Activated CD8-positive, alpha-beta T cell treated with anti-CD3 and anti-CD28 coated beads, Interleukin-2, amount 10 ng/mL, durations not matched to agents 7 days and 5 days (primary cell): ENCODE measurements at regions not wholly inside any gene's neighbourhood (a gene's known extent, or its start where the extent isn't known, plus 50 kb on each side); places are given as distances from the start of the nearest gene placed in this dataset.

ENCODE experiments used
- ATAC-seq: fragments of 150-1000 bp; cut with Tn5 transposase; one replicate; pipeline ENCODE4 v1.10.0; 2021; ENCODE audit warnings: moderate library complexity
- CTCF ChIA-PET: fragments of 350-600 bp; sonication (Branson Sonifier 250); formaldehyde crosslinking; loops from one replicate; lab custom pipeline; 2021; ENCODE audit warnings: antibody characterized with exemption; lab: Charles Lee
- POLR2A ChIA-PET: fragments of 350-600 bp; sonication (Branson Sonifier 250); formaldehyde crosslinking; loops from one replicate; lab custom pipeline; 2021; ENCODE audit warnings: antibody characterized with exemption; lab: Charles Lee
- DNase-seq: peaks from one replicate; pipeline ENCODE4 v3.0.0-alpha.2; 2020
- H3K27ac Mint-ChIP-seq: one replicate; pipeline ENCODE4 v1.8.0; 2021; ENCODE audit warnings: mild to moderate bottlenecking, mixed read lengths
- H3K27me3 Mint-ChIP-seq: one replicate; pipeline ENCODE4 v1.8.0; 2021; ENCODE audit warnings: low read depth, mixed read lengths
- H3K36me3 Mint-ChIP-seq: one replicate; pipeline ENCODE4 v1.8.0; 2021; ENCODE audit warnings: low read depth, mixed read lengths
- H3K4me1 Mint-ChIP-seq: one replicate; pipeline ENCODE4 v1.8.0; 2021; ENCODE audit warnings: low read depth, mixed read lengths
- H3K4me3 Mint-ChIP-seq: one replicate; pipeline ENCODE4 v1.8.0; 2021; ENCODE audit warnings: mild to moderate bottlenecking, mixed read lengths
- H3K9me3 Mint-ChIP-seq: one replicate; pipeline ENCODE4 v1.8.0; 2022; ENCODE audit warnings: mixed read lengths; ENCODE audit not compliant: insufficient read depth

DNA sequence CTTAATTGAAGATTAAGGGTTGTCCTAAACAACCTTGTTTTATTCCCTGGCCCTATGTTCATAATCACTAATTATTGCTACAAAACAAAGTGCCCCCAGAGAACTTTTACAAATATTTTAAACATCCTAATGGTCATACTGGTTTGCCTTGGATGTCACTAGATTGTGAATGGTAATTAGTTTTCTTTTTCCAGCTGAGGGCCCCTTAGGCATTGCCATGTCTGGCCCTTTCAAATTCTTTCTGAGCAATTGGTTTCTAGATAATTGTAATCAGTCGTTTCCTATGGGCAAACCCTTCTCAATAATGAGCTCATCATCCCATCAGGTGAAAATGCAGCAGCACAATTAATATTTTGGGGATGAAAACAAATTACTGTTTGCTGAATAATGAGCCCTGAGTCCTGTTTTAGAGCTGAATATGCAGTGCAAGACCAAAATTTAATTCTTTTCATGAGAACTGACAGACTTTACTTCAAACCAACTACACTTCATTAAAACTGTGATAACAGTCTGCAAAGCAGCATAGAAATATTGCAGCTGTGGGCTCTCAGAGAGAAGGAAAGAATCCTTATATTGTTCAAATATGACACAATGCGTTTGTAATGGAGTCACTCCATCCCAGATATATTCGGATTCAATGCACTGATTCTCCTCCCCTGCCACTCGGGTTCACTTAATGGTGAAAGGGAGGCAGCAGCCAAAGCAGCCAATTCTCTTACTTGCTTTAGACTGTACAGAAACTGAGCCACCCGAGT lies 67.7 kb upstream of the ARHGAP5 start:
- Mint-ChIP-seq H3K9me3 (no peaks in the 10 kb centered on the region), H3K27ac (no peak overlapping the region), H3K27me3 (no peaks in the 10 kb centered on the region), H3K36me3 (no peaks in the 10 kb centered on the region), H3K4me3 (no peak overlapping the region), H3K4me1 (no peaks in the 10 kb centered on the region)
- DNase-seq = no peak
- ATAC-seq = no peak
- ChIA-PET CTCF (no interaction called here), POLR2A (no interaction called here)

DNA sequence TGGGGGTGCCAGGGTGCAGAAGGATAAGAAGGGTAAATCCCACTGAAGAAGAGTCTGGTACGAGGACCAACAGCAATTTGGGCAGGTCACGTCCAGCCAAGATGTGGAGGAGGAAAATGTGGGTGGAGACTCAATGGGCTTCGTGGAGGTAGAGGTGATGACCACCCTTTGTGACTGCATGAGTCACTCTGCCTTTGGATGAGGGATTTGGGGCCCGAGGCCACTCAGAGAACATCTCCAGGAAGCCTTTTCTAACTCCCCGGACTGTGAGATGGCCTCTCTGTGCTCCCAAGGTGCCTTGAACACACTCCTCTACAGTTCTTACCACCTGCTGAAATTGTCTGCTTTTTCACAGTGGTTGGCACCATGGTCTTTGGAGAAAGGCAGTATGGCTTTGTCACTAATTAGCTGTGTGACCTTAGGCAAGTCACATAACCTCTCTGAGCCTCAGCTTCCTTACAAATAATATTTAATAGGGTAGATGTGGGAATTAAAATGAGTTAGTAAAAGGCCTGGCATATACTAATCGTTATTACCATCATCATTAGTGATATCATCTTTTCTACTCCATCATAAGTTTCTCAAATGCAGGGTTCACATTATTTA lies 67.0 kb upstream of the ARHGAP5 start:
- POLR2A ChIA-PET = no interaction called here
- Mint-ChIP-seq H3K27ac (no peak overlapping the region), H3K27me3 (no peaks in the 10 kb centered on the region), H3K4me3 (no peak overlapping the region), H3K9me3 (no peaks in the 10 kb centered on the region), H3K36me3 (no peaks in the 10 kb centered on the region), H3K4me1 (no peaks in the 10 kb centered on the region)
- no peak for ATAC-seq
- DNase-seq = no peak
- CTCF ChIA-PET = no interaction called here

DNA sequence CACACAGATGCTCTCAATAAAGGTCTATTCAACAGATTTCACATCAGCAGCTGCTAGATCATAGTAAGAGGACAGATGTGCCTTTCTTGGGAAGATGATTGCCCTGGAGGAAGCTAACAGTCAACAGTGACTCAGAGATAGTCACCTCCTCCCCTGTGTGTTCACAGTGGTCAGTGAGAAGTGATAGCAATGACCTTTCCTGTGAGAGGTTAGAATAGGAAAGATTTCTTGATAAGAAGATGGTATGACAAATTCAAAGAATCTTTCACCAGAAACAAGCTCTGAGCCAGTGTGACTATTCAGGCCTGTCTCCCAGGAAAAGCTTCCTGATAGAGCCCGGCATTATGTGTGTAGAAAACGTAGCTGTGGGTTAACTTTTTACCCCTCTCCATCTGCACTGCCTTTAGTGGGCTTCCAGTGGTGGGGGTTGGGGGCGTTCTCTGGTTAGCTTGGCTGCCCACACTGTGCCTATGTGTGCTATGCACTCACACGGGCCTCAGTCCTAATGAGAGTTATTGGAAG lies 66.4 kb upstream of the ARHGAP5 start:
- H3K27ac Mint-ChIP-seq = no peak overlapping the region
- CTCF ChIA-PET = no interaction called here
- no peak for ATAC-seq
- H3K36me3 Mint-ChIP-seq = no peaks in the 10 kb centered on the region
- no peak overlapping the region for H3K4me3 Mint-ChIP-seq
- H3K27me3 Mint-ChIP-seq = no peaks in the 10 kb centered on the region
- POLR2A ChIA-PET = interaction anchor here (0.6 kb wide), 1 partner anchor 395 kb away, joined by 4 read pairs; no protein-coding TSS in a partner anchor
- no peak for DNase-seq
- H3K9me3 Mint-ChIP-seq = no peaks in the 10 kb centered on the region
- H3K4me1 Mint-ChIP-seq = no peaks in the 10 kb centered on the region

DNA sequence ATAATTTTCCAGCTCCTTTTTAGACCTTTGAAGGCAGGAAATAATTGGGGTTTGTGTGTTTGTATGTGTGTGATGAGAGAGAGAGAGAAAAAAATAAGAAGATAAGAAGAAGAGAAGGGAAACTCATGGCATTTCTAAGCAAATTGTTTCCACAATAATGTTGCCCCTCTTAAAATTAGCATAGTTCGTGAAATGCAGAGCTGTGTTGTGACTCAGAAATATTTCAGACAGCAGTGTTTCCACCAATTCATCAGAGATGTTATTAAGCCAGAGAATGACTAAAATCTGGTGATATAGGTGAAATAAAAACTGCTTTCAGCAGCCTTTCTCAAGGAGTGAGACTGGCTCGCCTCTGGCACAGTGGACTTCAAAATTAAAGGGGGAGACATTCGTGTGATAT lies 65.9 kb upstream of the ARHGAP5 start:
- POLR2A ChIA-PET = interaction anchor here (0.6 kb wide), 1 partner anchor 395 kb away, joined by 4 read pairs; no protein-coding TSS in a partner anchor
- H3K27me3 Mint-ChIP-seq = no peaks in the 10 kb centered on the region
- DNase-seq = no peak
- H3K27ac Mint-ChIP-seq = no peak overlapping the region
- CTCF ChIA-PET = no interaction called here
- no peaks in the 10 kb centered on the region for H3K4me1 Mint-ChIP-seq
- H3K4me3 Mint-ChIP-seq = no peak overlapping the region
- ATAC-seq = no peak
- H3K9me3 Mint-ChIP-seq = no peaks in the 10 kb centered on the region
- H3K36me3 Mint-ChIP-seq = no peaks in the 10 kb centered on the region

DNA sequence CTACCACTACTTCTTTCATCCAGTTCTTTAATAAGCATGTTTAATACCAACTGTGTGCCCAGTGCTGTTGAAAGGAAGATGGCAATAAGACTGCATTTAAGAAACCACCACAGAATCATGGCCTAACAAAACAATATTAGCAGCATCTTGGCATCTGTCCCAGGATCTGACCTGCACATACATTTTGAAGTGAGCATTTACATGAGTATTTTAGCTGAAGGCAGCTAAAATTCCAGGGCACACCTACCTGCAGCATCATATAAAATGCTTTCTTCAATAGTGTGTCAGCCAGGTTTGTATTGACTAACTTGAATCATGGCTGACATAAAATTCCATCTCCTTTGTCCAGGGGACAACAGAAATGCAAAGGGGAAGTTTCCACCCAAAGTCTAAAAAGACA lies 65.0 kb upstream of the ARHGAP5 start:
- H3K36me3 Mint-ChIP-seq = no peaks in the 10 kb centered on the region

DNA sequence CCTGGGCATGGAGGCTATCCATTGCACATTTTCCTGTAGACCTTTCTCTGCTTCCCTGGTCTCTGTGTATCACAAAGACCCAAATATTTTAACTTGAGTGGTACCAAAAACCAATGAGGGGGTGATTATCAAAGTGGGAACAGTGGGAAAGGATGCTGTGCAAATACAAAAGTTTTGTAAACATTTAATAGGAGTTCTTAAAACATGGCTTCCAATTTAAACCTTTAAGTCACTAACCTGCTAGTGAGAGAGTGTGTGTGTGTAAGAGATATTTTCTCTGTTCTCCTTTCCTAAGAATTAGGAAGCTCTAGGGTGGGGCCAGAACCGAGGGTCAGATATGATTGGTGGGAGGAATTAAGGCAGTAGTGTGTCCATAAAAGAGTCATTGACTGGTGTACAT lies 64.5 kb upstream of the ARHGAP5 start:
- H3K9me3 Mint-ChIP-seq = no peaks in the 10 kb centered on the region
- H3K27ac Mint-ChIP-seq = no peak overlapping the region
- no peak overlapping the region for H3K4me3 Mint-ChIP-seq
- DNase-seq (no peak), ATAC-seq (no peak)
- ChIA-PET POLR2A (no interaction called here), CTCF (no interaction called here)
- no peaks in the 10 kb centered on the region for H3K36me3 Mint-ChIP-seq
- no peaks in the 10 kb centered on the region for H3K4me1 Mint-ChIP-seq
- no peaks in the 10 kb centered on the region for H3K27me3 Mint-ChIP-seq

More for the DNA sequence above, 65.0 kb upstream of the ARHGAP5 start:
- ChIA-PET CTCF (no interaction called here), POLR2A (no interaction called here)
- no peak for ATAC-seq
- no peaks in the 10 kb centered on the region for H3K9me3 Mint-ChIP-seq
- H3K4me1 Mint-ChIP-seq = no peaks in the 10 kb centered on the region
- no peak overlapping the region for H3K27ac Mint-ChIP-seq
- no peak overlapping the region for H3K4me3 Mint-ChIP-seq
- H3K27me3 Mint-ChIP-seq = no peaks in the 10 kb centered on the region
- no peak for DNase-seq

DNA sequence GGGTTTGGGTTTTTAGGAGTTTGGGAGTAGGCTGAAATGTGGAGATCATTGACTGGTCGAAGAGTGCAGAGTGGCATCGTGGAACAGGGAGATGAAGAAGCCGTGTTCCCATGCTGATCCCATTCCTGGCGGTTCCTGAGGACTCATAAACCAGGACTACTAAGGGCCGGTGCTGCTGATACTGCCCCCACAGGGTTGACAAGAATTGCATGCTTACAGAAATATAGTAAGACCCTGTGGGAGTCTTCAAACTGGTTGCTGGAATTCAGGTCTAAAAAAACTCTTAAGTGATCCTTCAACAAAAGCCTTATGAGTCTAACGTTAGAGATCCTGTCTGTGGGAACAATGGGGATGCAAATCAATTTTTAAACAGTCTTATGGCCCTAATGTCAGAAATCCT lies 64.0 kb upstream of the ARHGAP5 start:
- no peaks in the 10 kb centered on the region for H3K36me3 Mint-ChIP-seq
- H3K4me1 Mint-ChIP-seq = no peaks in the 10 kb centered on the region
- peaks cover 1% of the 10 kb centered on the region for H3K27me3 Mint-ChIP-seq
- POLR2A ChIA-PET = no interaction called here
- H3K9me3 Mint-ChIP-seq = no peaks in the 10 kb centered on the region
- DNase-seq (no peak), ATAC-seq (no peak)
- CTCF ChIA-PET = no interaction called here
- no peak overlapping the region for H3K27ac Mint-ChIP-seq
- H3K4me3 Mint-ChIP-seq = no peak overlapping the region

DNA sequence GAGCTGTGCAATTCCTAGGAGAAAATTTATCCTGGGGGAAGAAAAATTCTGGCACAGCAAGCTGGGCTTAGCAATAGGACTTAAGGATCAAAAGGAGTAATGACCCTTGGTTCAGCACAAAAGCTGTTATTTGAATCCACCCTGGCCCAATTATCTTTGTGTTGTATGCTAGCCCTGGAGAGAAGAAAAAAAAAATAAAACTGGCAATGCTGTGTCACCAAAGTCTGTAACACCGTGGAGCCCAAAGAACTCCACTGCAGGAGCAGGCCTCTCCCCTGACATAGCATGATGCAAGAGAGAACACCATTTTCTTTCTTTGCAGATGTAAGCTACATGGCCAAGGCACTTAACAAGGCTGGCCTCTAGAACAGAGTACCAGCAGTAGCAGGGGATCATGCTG lies 63.0 kb upstream of the ARHGAP5 start:
- H3K27ac Mint-ChIP-seq = no peak overlapping the region
- POLR2A ChIA-PET = no interaction called here

DNA sequence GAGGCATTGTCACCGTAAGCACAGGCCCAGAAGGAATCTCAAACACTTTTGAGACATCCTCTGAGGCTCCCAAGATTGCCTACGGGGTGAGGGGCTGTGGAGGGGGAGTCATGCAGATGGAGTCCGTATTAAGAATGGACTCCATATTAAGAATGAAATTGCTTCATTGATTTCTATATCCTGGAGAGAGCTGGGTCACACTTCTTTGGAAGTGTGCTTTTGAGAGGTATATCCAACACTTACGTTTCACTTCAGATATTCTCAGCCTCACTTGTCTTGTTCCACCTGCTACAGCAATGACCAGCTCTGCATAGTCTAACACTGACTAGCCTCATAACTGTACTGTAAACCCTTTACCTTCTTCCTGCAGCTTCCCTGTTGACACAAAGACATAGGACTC lies 62.6 kb upstream of the ARHGAP5 start:
- no peaks in the 10 kb centered on the region for H3K9me3 Mint-ChIP-seq
- CTCF ChIA-PET = no interaction called here
- ATAC-seq (no peak), DNase-seq (no peak)
- H3K4me1 Mint-ChIP-seq = no peaks in the 10 kb centered on the region
- H3K27ac Mint-ChIP-seq = no peak overlapping the region
- POLR2A ChIA-PET = no interaction called here
- H3K36me3 Mint-ChIP-seq = no peaks in the 10 kb centered on the region
- H3K4me3 Mint-ChIP-seq = no peak overlapping the region
- peaks cover 3% of the 10 kb centered on the region for H3K27me3 Mint-ChIP-seq

More for the DNA sequence above, 63.0 kb upstream of the ARHGAP5 start:
- peaks cover 3% of the 10 kb centered on the region for H3K27me3 Mint-ChIP-seq
- CTCF ChIA-PET = no interaction called here
- no peaks in the 10 kb centered on the region for H3K36me3 Mint-ChIP-seq
- DNase-seq (no peak), ATAC-seq (no peak)
- no peaks in the 10 kb centered on the region for H3K9me3 Mint-ChIP-seq
- no peak overlapping the region for H3K4me3 Mint-ChIP-seq
- no peaks in the 10 kb centered on the region for H3K4me1 Mint-ChIP-seq

DNA sequence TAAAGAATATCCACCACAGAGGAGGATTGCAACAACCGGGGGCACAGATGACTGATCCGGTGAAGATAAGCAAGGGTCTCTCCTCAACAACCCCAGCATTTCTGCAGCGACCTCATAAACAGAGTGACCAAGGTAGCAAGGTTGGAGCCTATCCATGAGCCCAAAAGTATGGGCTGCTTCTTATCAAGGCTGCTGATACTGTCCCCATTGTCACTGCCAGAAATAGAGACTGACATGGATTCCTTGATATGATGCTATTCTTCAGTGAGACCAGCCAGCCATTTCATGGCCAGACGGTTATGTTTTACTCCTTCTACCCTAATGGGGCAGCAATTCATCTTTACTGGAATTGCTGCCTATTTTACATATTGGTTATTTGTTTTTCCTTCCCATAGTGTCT lies 61.9 kb upstream of the ARHGAP5 start:
- Mint-ChIP-seq H3K36me3 (no peaks in the 10 kb centered on the region), H3K9me3 (no peaks in the 10 kb centered on the region), H3K27ac (no peak overlapping the region), H3K4me3 (no peak overlapping the region), H3K27me3 (peaks cover 3% of the 10 kb centered on the region), H3K4me1 (no peaks in the 10 kb centered on the region)
- no peak for ATAC-seq
- ChIA-PET POLR2A (no interaction called here), CTCF (no interaction called here)
- no peak for DNase-seq

DNA sequence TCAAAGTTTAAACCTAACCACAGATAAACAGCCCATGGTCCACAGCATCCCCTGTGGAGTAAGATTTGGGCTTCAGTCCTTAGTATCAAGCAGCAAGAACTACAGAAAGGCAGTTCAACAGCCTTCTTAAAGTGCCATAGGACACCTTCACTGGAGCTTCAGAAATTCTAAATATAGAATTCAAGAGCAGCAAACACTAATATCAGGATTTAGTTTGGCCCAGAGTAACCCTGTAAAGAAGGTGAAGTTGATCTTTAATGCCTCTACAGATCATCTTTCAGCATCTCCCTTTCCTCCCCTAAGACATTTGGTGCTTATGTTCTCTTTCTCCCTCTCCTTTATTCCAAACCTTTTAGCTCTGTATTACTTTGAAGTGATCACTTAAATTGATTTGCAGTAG lies 59.5 kb upstream of the ARHGAP5 start:
- Mint-ChIP-seq H3K4me3 (no peak overlapping the region), H3K36me3 (no peaks in the 10 kb centered on the region), H3K27me3 (peaks cover 3% of the 10 kb centered on the region), H3K27ac (no peak overlapping the region), H3K4me1 (no peaks in the 10 kb centered on the region), H3K9me3 (no peaks in the 10 kb centered on the region)
- ATAC-seq = no peak
- POLR2A ChIA-PET = no interaction called here
- CTCF ChIA-PET = interaction anchor here (2.2 kb wide), 1 partner anchor 237 kb away, joined by 5 read pairs; no protein-coding TSS in a partner anchor
- no peak for DNase-seq

DNA sequence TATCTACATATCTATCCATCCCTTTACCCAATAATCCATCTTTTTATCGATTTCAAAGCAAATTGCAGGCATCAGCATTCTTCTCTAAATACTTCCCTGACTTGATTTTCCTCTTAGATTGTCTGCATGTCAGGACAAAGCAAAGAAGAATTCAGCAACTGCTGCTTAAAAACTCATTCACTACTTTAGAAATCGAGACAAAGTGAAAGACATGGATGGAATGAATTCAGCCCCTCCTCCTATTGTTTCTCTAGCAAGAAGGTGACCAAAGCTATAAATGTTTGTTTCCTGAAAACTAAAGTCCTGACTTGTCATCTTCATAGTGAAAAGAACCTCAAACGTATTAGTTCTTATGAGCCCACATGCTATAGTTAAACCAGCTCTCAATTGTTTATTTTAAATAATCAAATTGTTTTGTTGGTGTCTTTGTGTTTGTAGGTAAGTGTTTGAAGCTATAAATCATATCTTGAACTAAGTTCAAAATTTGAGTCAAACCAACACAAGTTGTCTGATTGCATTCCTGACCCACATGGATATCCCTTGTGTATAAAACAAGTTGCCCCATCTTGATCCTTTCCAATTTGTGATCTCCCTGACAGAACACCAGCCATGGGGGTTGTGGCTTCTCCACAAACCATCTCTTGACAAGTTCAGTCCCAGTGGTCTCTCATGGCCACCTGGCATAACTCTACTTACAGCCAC lies 58.6 kb upstream of the ARHGAP5 start:
- DNase-seq (no peak), ATAC-seq (no peak)
- Mint-ChIP-seq H3K36me3 (no peaks in the 10 kb centered on the region), H3K9me3 (no peaks in the 10 kb centered on the region), H3K4me3 (no peak overlapping the region), H3K27ac (no peak overlapping the region), H3K4me1 (no peaks in the 10 kb centered on the region), H3K27me3 (peaks cover 3% of the 10 kb centered on the region)
- ChIA-PET POLR2A (no interaction called here), CTCF (interaction anchor here (2.2 kb wide), 1 partner anchor 236 kb away, joined by 5 read pairs; no protein-coding TSS in a partner anchor)
